IMR-90 (cell line): ENCODE measurements at regions not wholly inside any gene's neighbourhood (a gene's known extent, or its start where the extent isn't known, plus 50 kb on each side); places are given as distances from the start of the nearest gene placed in this dataset.

Experiments
- ATAC-seq: fragments of 200-7000 bp; cut with Tn5 transposase; 2 replicates; pipeline ENCODE4 v1.9.1; 2020; ENCODE audit warnings: low read depth, mild to moderate bottlenecking, moderate library complexity
- BruUV-seq: library from RNA; stranded (reverse); fragments of 400-500 nt; replicated peaks from 2 replicates; lab custom pipeline; 2021; lab: Mats Ljungman, UMichigan
- CTCF ChIA-PET: fragments of 300-600 bp; formaldehyde crosslinking; extraction: SDS; loops from one replicate; lab custom pipeline; 2021; ENCODE audit warnings: antibody characterized with exemption; lab: Yijun Ruan, JAX
- POLR2A ChIA-PET: fragments of 300-600 bp; sonication (Branson Sonifier 250); formaldehyde crosslinking; loops from one replicate; lab custom pipeline; 2022; ENCODE audit warnings: antibody characterized with exemption; ENCODE audit not compliant: unreplicated experiment; lab: Charles Lee
- DNase-seq: peaks from one replicate; pipeline ENCODE4 v3.0.0; 2013
- H2AFZ ChIP-seq: replicated peaks from 2 replicates; pipeline ENCODE3; 2013; ENCODE audit warnings: low read length, mild to moderate bottlenecking; ENCODE audit not compliant: poor library complexity
- H2AK5ac ChIP-seq: 2 replicates; pipeline ENCODE4 v1.6.1; 2013; ENCODE audit warnings: low read depth, low read length, inconsistent platforms
- H2AK9ac ChIP-seq: replicated peaks from 2 replicates; pipeline ENCODE3; 2013; ENCODE audit warnings: mild to moderate bottlenecking, low read depth, low read length, moderate library complexity; ENCODE audit not compliant: poor library complexity
- H2BK120ac ChIP-seq: 2 replicates; pipeline ENCODE4 v1.6.1; 2013; ENCODE audit warnings: low read depth, low read length, inconsistent platforms
- H2BK15ac ChIP-seq: 3 replicates; pipeline ENCODE4 v1.6.1; 2013; ENCODE audit warnings: low read depth, low read length, inconsistent platforms
- H2BK20ac ChIP-seq: 2 replicates; pipeline ENCODE4 v1.6.1; 2013; ENCODE audit warnings: low read depth, mild to moderate bottlenecking, inconsistent platforms, low read length, moderate library complexity
- H2BK5ac ChIP-seq: 2 replicates; pipeline ENCODE4 v1.6.1; 2013; ENCODE audit warnings: mild to moderate bottlenecking, low read depth, low read length, inconsistent platforms; ENCODE audit not compliant: poor library complexity, severe bottlenecking
- H3K14ac ChIP-seq: replicated peaks from 2 replicates; pipeline ENCODE4 v1.6.1; 2013; ENCODE audit warnings: low read depth, low read length, inconsistent platforms
- H3K18ac ChIP-seq: 2 replicates; pipeline ENCODE4 v1.6.1; 2013; ENCODE audit warnings: low read depth, low read length, control low read depth
- H3K23ac ChIP-seq: 2 replicates; pipeline ENCODE4 v1.6.1; 2013; ENCODE audit warnings: low read depth, low read length, inconsistent platforms
- H3K27ac ChIP-seq: 2 replicates; pipeline ENCODE4 v1.5.1; 2013; ENCODE audit warnings: mild to moderate bottlenecking, control low read depth, low read length; ENCODE audit not compliant: insufficient read depth
- H3K27me3 ChIP-seq: 2 replicates; pipeline ENCODE4 v1.6.1; 2013; ENCODE audit warnings: low read length; ENCODE audit not compliant: control insufficient read depth, insufficient read depth
- H3K36me3 ChIP-seq: 2 replicates; pipeline ENCODE4 v1.6.1; 2013; ENCODE audit warnings: low read length, mixed read lengths; ENCODE audit not compliant: control insufficient read depth, insufficient read depth
- H3K4ac ChIP-seq: 2 replicates; pipeline ENCODE4 v1.6.1; 2013; ENCODE audit warnings: low read depth, low read length, inconsistent platforms
- H3K4me1 ChIP-seq: 2 replicates; pipeline ENCODE4 v1.6.1; 2013; ENCODE audit warnings: low read length, mixed read lengths; ENCODE audit not compliant: control insufficient read depth, insufficient read depth
- H3K4me2 ChIP-seq: 2 replicates; pipeline ENCODE4 v1.6.1; 2013; ENCODE audit warnings: low read depth, mild to moderate bottlenecking, control low read depth, low read length, moderate library complexity
- H3K4me3 ChIP-seq: 2 replicates; pipeline ENCODE4 v1.5.1; 2013; ENCODE audit warnings: low read depth, mild to moderate bottlenecking, control low read depth, low read length, moderate library complexity; ENCODE audit not compliant: insufficient read depth
- H3K56ac ChIP-seq: 2 replicates; pipeline ENCODE4 v1.6.1; 2013; ENCODE audit warnings: low read length, inconsistent platforms; ENCODE audit not compliant: insufficient read depth; ENCODE audit errors: extremely low read depth
- H3K79me1 ChIP-seq, 2 experiments: 2 replicates each; pipeline ENCODE4 v1.6.1; 2013; ENCODE audit warnings: low read length in 2 of 2, inconsistent platforms in 1 of 2, low read depth in 1 of 2
- H3K9ac ChIP-seq: 2 replicates; pipeline ENCODE4 v1.6.1; 2013; ENCODE audit warnings: low read depth, low read length, control low read depth
- H3K9me1 ChIP-seq: 2 replicates; pipeline ENCODE4 v1.6.1; 2013; ENCODE audit warnings: low read length, inconsistent platforms; ENCODE audit not compliant: insufficient read depth
- H3K9me3 ChIP-seq: 2 replicates; pipeline ENCODE4 v1.6.1; 2013; ENCODE audit warnings: low read length; ENCODE audit not compliant: control insufficient read depth, insufficient read depth
- H4K20me1 ChIP-seq: 2 replicates; pipeline ENCODE4 v1.6.1; 2013; ENCODE audit warnings: low read length, inconsistent platforms; ENCODE audit not compliant: insufficient read depth
- H4K5ac ChIP-seq: 2 replicates; pipeline ENCODE4 v1.6.1; 2013; ENCODE audit warnings: mild to moderate bottlenecking, low read depth, low read length, control low read depth
- H4K8ac ChIP-seq, 2 experiments: 2 replicates each; pipeline ENCODE4 v1.6.1; 2013; ENCODE audit warnings: low read depth in 2 of 2, low read length in 2 of 2, control low read depth in 1 of 2, inconsistent platforms in 1 of 2
- H4K91ac ChIP-seq: 2 replicates; pipeline ENCODE4 v1.6.1; 2013; ENCODE audit warnings: low read depth, low read length, inconsistent platforms; ENCODE audit not compliant: insufficient read depth
- BHLHE40 ChIP-seq: fragments of 150-350 bp; IDR thresholded peaks from 2 replicates; pipeline ENCODE4 v1.6.1; 2016; ENCODE audit warnings: mild to moderate bottlenecking, low read depth, low read length
- CTCF ChIP-seq: conservative IDR thresholded peaks from 2 replicates; pipeline ENCODE4 v1.5.1; 2012; ENCODE audit warnings: mild to moderate bottlenecking, low read depth, low read length, improper control_type of control experiment
- FOS ChIP-seq: fragments of 150-350 bp; IDR thresholded peaks from 2 replicates; pipeline ENCODE4 v1.6.1; 2016; ENCODE audit warnings: low read depth, low read length
- RCOR1 ChIP-seq: IDR thresholded peaks from 2 replicates; pipeline ENCODE4 v1.6.1; 2012; ENCODE audit warnings: mild to moderate bottlenecking, low read length, improper control_type of control experiment; ENCODE audit not compliant: insufficient replicate concordance
- WGBS, 2 experiments: methylation state at CpG; one replicate each; pipeline versions ENCODE4 v1.1.5 to v1.1.7; 2013; ENCODE audit warnings: missing lambda C conversion rate in 2 of 2; ENCODE audit not compliant: insufficient read length in 1 of 2; ENCODE audit errors: extremely low coverage in 2 of 2; 5-methylcytosine and 5-hydroxymethylcytosine counted together
- dilution Hi-C: fragments of 300-500 bp; cut with HindIII; formaldehyde crosslinking; loops from one replicate; pipeline ENCODE4 v1.14.3; 2018; ENCODE audit warnings: low sequenced_read_pairs; ENCODE audit not compliant: unreplicated experiment
- in situ Hi-C: fragments of 300-500 bp; cut with MboI; formaldehyde crosslinking; loops from 3 replicates; pipeline ENCODE4 v1.14.3; 2019; ENCODE audit warnings: low sequenced_read_pairs, inconsistent platforms, mixed read lengths
- intact Hi-C: fragments of 100-400 bp; cut with micrococcal nuclease; formaldehyde crosslinking; loops from 2 replicates; pipeline ENCODE4 v1.10.0; 2022

- peaks cover 3% of the 10 kb centered on the region; the same call in 1 of the 2 replicates for H3K36me3 ChIP-seq
- H2AK9ac ChIP-seq, result no peak overlapping the region
- no peak overlapping the region for H3K14ac ChIP-seq
- H3K23ac ChIP-seq, result no peak overlapping the region
- no peak overlapping the region for H2AFZ ChIP-seq
- no peak overlapping the region for H2BK15ac ChIP-seq
- H4K91ac ChIP-seq, result no peak overlapping the region
- ChIA-PET POLR2A (no interaction called here), CTCF (interaction anchor here (0.8 kb wide), 1 partner anchor 208 kb away, joined by 3 read pairs; no protein-coding TSS in a partner anchor)
- WGBS, 2 experiments, result 90% methylated on average over 2 of the region's 3 CpGs; no CpG with 5 or more reads in 1 of the 2 experiments
- BruUV-seq, result no TSS peak
- no peak for TF ChIP-seq FOS
- no peak for TF ChIP-seq BHLHE40
- TF ChIP-seq CTCF, result no peak
- no peak for TF ChIP-seq RCOR1
- H3K4me3 ChIP-seq, result no peak overlapping the region
- intact Hi-C loops (loop anchor here (5.0 kb wide), 1 partner anchor 156 kb away; the partner anchor contains the start of gene S1PR1), in situ Hi-C loops (no loop called here), dilution Hi-C loops (no loop called here)
- peaks cover 2% of the 10 kb centered on the region; the same call in 1 of the 2 replicates for H3K9me1 ChIP-seq
- no peaks in the 10 kb centered on the region for H4K20me1 ChIP-seq
- no peak overlapping the region for H3K4me2 ChIP-seq
- H3K4me1 ChIP-seq, result no peaks in the 10 kb centered on the region
- H2BK120ac ChIP-seq, result no peak overlapping the region
- H2AK5ac ChIP-seq, result no peak overlapping the region
- no peak for DNase-seq
- H3K18ac ChIP-seq, result no peak overlapping the region
- no peak for ATAC-seq
- no peaks in the 10 kb centered on the region for H3K27me3 ChIP-seq
- H4K8ac ChIP-seq, result no peak overlapping the region
- H2BK20ac ChIP-seq, result no peak overlapping the region
- H3K27ac ChIP-seq, result no peak overlapping the region
- no peaks in the 10 kb centered on the region for H3K79me1 ChIP-seq
- no peak overlapping the region for H3K56ac ChIP-seq
- H3K9me3 ChIP-seq, result no peaks in the 10 kb centered on the region
- no peak overlapping the region for H3K4ac ChIP-seq
- H4K5ac ChIP-seq, result no peak overlapping the region
- H2BK5ac ChIP-seq, result no peak overlapping the region
- no peak overlapping the region for H3K9ac ChIP-seq
Measured at GRCh38 chr1:101080859-101081258, 55.3 kb upstream of the DPH5 start.
